ENCODE measurements at regions not wholly inside any gene's neighbourhood (a gene's known extent, or its start where the extent isn't known, plus 50 kb on each side); places are given as distances from the start of the nearest gene placed in this dataset.

- ChIA-PET POLR2A (interaction anchor here (0.7 to 1.7 kb wide), 6 partner anchors 15 to 866 kb away, joined by 3 to 8 read pairs (median 4); no protein-coding TSS in a partner anchor), CTCF (interaction anchor here (0.6 to 1.8 kb wide), 8 partner anchors 9 to 605 kb away, joined by 3 to 12 read pairs (median 3); no protein-coding TSS in a partner anchor)
- Mint-ChIP-seq H3K4me3 (ENCODE audit: unreplicated experiment) (peak overlapping the region; percentile 19), H3K9me3 (ENCODE audit: unreplicated experiment) (no peaks in the 10 kb centered on the region), H3K27me3 (ENCODE audit: insufficient read depth, unreplicated experiment) (no peaks in the 10 kb centered on the region), H3K4me1 (ENCODE audit: insufficient read depth, unreplicated experiment) (peaks cover 55% of the 10 kb centered on the region), H3K27ac (ENCODE audit: low read depth, unreplicated experiment) (peak overlapping the region; percentile 55), H3K36me3 (ENCODE audit: insufficient read depth, unreplicated experiment) (peaks cover 4% of the 10 kb centered on the region)
- intact Hi-C loops (cut with micrococcal nuclease), result loop anchor here (10.0 kb wide), 1 partner anchor 330 kb away; no protein-coding TSS in a partner anchor
- no peak for TF ChIP-seq CTCF (IDR thresholded peaks at IDR 0.05; ENCODE audit: unreplicated experiment)
- DNase-seq (ENCODE audit: unreplicated experiment), result peak; percentile 21
- BruUV-seq (replicated peaks), result no TSS peak
Measured at GRCh38 chr5:158054223-158055110, 195.5 kb upstream of the CLINT1 start.

GRCh38 chr5:158051036-158051435 lies 192.1 kb upstream of the CLINT1 start:
- Mint-ChIP-seq H3K9me3 (ENCODE audit: unreplicated experiment) (no peaks in the 10 kb centered on the region), H3K27ac (ENCODE audit: low read depth, unreplicated experiment) (no peak overlapping the region), H3K4me3 (ENCODE audit: unreplicated experiment) (no peak overlapping the region), H3K36me3 (ENCODE audit: insufficient read depth, unreplicated experiment) (peaks cover 4% of the 10 kb centered on the region), H3K4me1 (ENCODE audit: insufficient read depth, unreplicated experiment) (peaks cover 28% of the 10 kb centered on the region), H3K27me3 (ENCODE audit: insufficient read depth, unreplicated experiment) (no peaks in the 10 kb centered on the region)
- TF ChIP-seq CTCF (IDR thresholded peaks at IDR 0.05; ENCODE audit: unreplicated experiment), result no peak
- no TSS peak for BruUV-seq (replicated peaks)
- POLR2A ChIA-PET, result interaction anchor here (0.6 to 2.4 kb wide), 10 partner anchors 9 to 332 kb away, joined by 3 to 13 read pairs (median 4); no protein-coding TSS in a partner anchor
- intact Hi-C loops (cut with micrococcal nuclease), result loop anchor here (10.0 kb wide), 1 partner anchor 334 kb away; no protein-coding TSS in a partner anchor
- CTCF ChIA-PET, result interaction anchor here (1.3 kb wide), 1 partner anchor 24 kb away, joined by 14 read pairs; no protein-coding TSS in a partner anchor
- DNase-seq (ENCODE audit: unreplicated experiment), result peak; percentile 54

- ChIA-PET POLR2A (interaction anchor here (0.7 to 2.4 kb wide), 7 partner anchors 10 to 332 kb away, joined by 3 to 13 read pairs (median 4); no protein-coding TSS in a partner anchor), CTCF (interaction anchor here (0.6 to 1.8 kb wide), 5 partner anchors 8 to 992 kb away, joined by 3 to 14 read pairs (median 4); no protein-coding TSS in a partner anchor)
- no peak overlapping the region for H3K27ac Mint-ChIP-seq (ENCODE audit: low read depth, unreplicated experiment)
- no peak for TF ChIP-seq CTCF (IDR thresholded peaks at IDR 0.05; ENCODE audit: unreplicated experiment)
- H3K4me1 Mint-ChIP-seq (ENCODE audit: insufficient read depth, unreplicated experiment), result peaks cover 24% of the 10 kb centered on the region
- H3K36me3 Mint-ChIP-seq (ENCODE audit: insufficient read depth, unreplicated experiment), result peaks cover 4% of the 10 kb centered on the region
- intact Hi-C loops (cut with micrococcal nuclease), result loop anchor here (10.0 kb wide), 1 partner anchor 334 kb away; no protein-coding TSS in a partner anchor
- H3K27me3 Mint-ChIP-seq (ENCODE audit: insufficient read depth, unreplicated experiment), result no peaks in the 10 kb centered on the region
- no peaks in the 10 kb centered on the region for H3K9me3 Mint-ChIP-seq (ENCODE audit: unreplicated experiment)
- H3K4me3 Mint-ChIP-seq (ENCODE audit: unreplicated experiment), result no peak overlapping the region
- no peak for DNase-seq (ENCODE audit: unreplicated experiment)
- no TSS peak for BruUV-seq (replicated peaks)
Measured at GRCh38 chr5:158050421-158050820, 191.5 kb upstream of the CLINT1 start.

GRCh38 chr5:158049459-158049858 lies 190.5 kb upstream of the CLINT1 start:
- H3K9me3 Mint-ChIP-seq (ENCODE audit: unreplicated experiment), result no peaks in the 10 kb centered on the region
- no TSS peak for BruUV-seq (replicated peaks)
- no peak for TF ChIP-seq CTCF (IDR thresholded peaks at IDR 0.05; ENCODE audit: unreplicated experiment)
- no peaks in the 10 kb centered on the region for H3K27me3 Mint-ChIP-seq (ENCODE audit: insufficient read depth, unreplicated experiment)
- POLR2A ChIA-PET, result interaction anchor here (1.0 to 2.4 kb wide), 2 partner anchors 11 to 34 kb away, joined by 4 to 13 read pairs; no protein-coding TSS in a partner anchor
- intact Hi-C loops (cut with micrococcal nuclease), result no loop called here
- no peak overlapping the region for H3K27ac Mint-ChIP-seq (ENCODE audit: low read depth, unreplicated experiment)
- H3K4me3 Mint-ChIP-seq (ENCODE audit: unreplicated experiment), result no peak overlapping the region
- no peak for DNase-seq (ENCODE audit: unreplicated experiment)
- CTCF ChIA-PET, result interaction anchor here (0.6 to 2.0 kb wide), 6 partner anchors 9 to 206 kb away, joined by 4 to 10 read pairs (median 4); no protein-coding TSS in a partner anchor
- H3K4me1 Mint-ChIP-seq (ENCODE audit: insufficient read depth, unreplicated experiment), result peaks cover 15% of the 10 kb centered on the region
- H3K36me3 Mint-ChIP-seq (ENCODE audit: insufficient read depth, unreplicated experiment), result peaks cover 4% of the 10 kb centered on the region
